GM23248 (cell line): ENCODE measurements at regions not wholly inside any gene's neighbourhood (a gene's known extent, or its start where the extent isn't known, plus 50 kb on each side); places are given as distances from the start of the nearest gene placed in this dataset.

Experiments
- EZH2 ChIP-seq: fragments of 200-600 bp; sonication (generic); IDR thresholded peaks from 2 replicates; pipeline ENCODE4 v1.6.1; 2018; ENCODE audit warnings: antibody characterized with exemption, mild to moderate bottlenecking; ENCODE audit not compliant: insufficient read depth, poor library complexity, severe bottlenecking
- EZH2phosphoT487 ChIP-seq: fragments of 200-600 bp; sonication (generic); IDR thresholded peaks from 2 replicates; pipeline ENCODE4 v1.6.1; 2018; ENCODE audit warnings: antibody characterized with exemption, moderate library complexity, mild to moderate bottlenecking, low read depth; ENCODE audit not compliant: insufficient read depth

- TF ChIP-seq EZH2phosphoT487, result no peak
- no peak for TF ChIP-seq EZH2
These were observed 231.6 kb upstream of the FOXK1 start for GRCh38 chr7:4450483-4450882.
